Vagina (tissue), 2 donors: ENCODE measurements at regions not wholly inside any gene's neighbourhood (a gene's known extent, or its start where the extent isn't known, plus 50 kb on each side); places are given as distances from the start of the nearest gene placed in this dataset.

Experiments used
- POLR2A ChIP-seq, 2 donors: fragments of 450-650 bp; IDR thresholded peaks; one replicate each; pipeline ENCODE4 v1.6.1; 2017; ENCODE audit warnings: antibody characterized with exemption in 2 of 2, mild to moderate bottlenecking in 2 of 2, moderate library complexity in 2 of 2
- POLR2AphosphoS5 ChIP-seq, 2 donors: sonication (generic); formaldehyde crosslinking; IDR thresholded peaks; one replicate each; pipeline ENCODE4 v1.9.0; 2017; ENCODE audit warnings: antibody characterized with exemption in 2 of 2, mild to moderate bottlenecking in 2 of 2, low read depth in 1 of 2; ENCODE audit not compliant: insufficient read depth in 1 of 2
- TF ChIP-seq, protein P1 (sequence below), 3 experiments: fragments of 450-650 bp in 2 of 3; fragments of 200-600 bp in 1 of 3; sonication (generic) in 1 of 3; IDR thresholded peaks; one replicate each; pipeline ENCODE4 v1.5.1; 2017 to 2019; ENCODE audit warnings: antibody characterized with exemption in 3 of 3, mild to moderate bottlenecking in 2 of 3, moderate library complexity in 2 of 3

- TF ChIP-seq, protein P1, sequence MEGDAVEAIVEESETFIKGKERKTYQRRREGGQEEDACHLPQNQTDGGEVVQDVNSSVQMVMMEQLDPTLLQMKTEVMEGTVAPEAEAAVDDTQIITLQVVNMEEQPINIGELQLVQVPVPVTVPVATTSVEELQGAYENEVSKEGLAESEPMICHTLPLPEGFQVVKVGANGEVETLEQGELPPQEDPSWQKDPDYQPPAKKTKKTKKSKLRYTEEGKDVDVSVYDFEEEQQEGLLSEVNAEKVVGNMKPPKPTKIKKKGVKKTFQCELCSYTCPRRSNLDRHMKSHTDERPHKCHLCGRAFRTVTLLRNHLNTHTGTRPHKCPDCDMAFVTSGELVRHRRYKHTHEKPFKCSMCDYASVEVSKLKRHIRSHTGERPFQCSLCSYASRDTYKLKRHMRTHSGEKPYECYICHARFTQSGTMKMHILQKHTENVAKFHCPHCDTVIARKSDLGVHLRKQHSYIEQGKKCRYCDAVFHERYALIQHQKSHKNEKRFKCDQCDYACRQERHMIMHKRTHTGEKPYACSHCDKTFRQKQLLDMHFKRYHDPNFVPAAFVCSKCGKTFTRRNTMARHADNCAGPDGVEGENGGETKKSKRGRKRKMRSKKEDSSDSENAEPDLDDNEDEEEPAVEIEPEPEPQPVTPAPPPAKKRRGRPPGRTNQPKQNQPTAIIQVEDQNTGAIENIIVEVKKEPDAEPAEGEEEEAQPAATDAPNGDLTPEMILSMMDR (IDR thresholded peaks at IDR 0.05) = no peak
- TF ChIP-seq POLR2A (IDR thresholded peaks at IDR 0.05) (no peak), POLR2AphosphoS5 (IDR thresholded peaks at IDR 0.05; ENCODE audit: insufficient read depth in 1 of 2, low read depth in 1 of 2) (no peak)
These were observed 584.8 kb upstream of the ANKRD30A start for GRCh38 chr10:36540611-36541010.
